H1 (cell line): ENCODE measurements at regions not wholly inside any gene's neighbourhood (a gene's known extent, or its start where the extent isn't known, plus 50 kb on each side); places are given as distances from the start of the nearest gene placed in this dataset.

Experiments
- CTCF ChIA-PET: fragments of 300-600 bp; sonication (Branson Sonifier 250); formaldehyde crosslinking; loops from one replicate; lab custom pipeline; 2021; ENCODE audit not compliant: partially characterized antibody; lab: Charles Lee
- POLR2A ChIA-PET: fragments of 300-600 bp; sonication (Branson Sonifier 250); formaldehyde crosslinking; loops from one replicate; lab custom pipeline; 2021; ENCODE audit warnings: inconsistent platforms; ENCODE audit not compliant: partially characterized antibody; lab: Charles Lee
- DNase-seq, 2 experiments: peaks; one replicate each; pipeline versions ENCODE4 v3.0.0 to v3.0.0-alpha.2; 2010 to 2022; ENCODE audit warnings: low spot score in 2 of 2, low read depth in 1 of 2, mixed read lengths in 1 of 2
- FAIRE-seq: peaks from 2 replicates; lab custom pipeline; 2011; peaks lifted over from hg19 to GRCh38; lab: Jason Lieb, UNC
- H2AFZ ChIP-seq: 2 replicates; pipeline ENCODE4 v1.8.1; 2012; ENCODE audit warnings: low read length, inconsistent platforms
- H2AK5ac ChIP-seq: 2 replicates; pipeline ENCODE4 v1.6.1; 2013; ENCODE audit warnings: low read depth, low read length
- H2BK120ac ChIP-seq: replicated peaks from 2 replicates; pipeline ENCODE3; 2013; ENCODE audit warnings: low read depth, low read length, inconsistent platforms
- H2BK12ac ChIP-seq: 2 replicates; pipeline ENCODE4 v1.6.1; 2013; ENCODE audit warnings: low read depth, low read length
- H2BK15ac ChIP-seq: 2 replicates; pipeline ENCODE4 v1.6.1; 2013; ENCODE audit warnings: low read length
- H2BK20ac ChIP-seq: 2 replicates; pipeline ENCODE4 v1.6.1; 2013; ENCODE audit warnings: low read length
- H2BK5ac ChIP-seq: 2 replicates; pipeline ENCODE4 v1.6.1; 2013; ENCODE audit warnings: low read depth, low read length
- H3K14ac ChIP-seq: 2 replicates; pipeline ENCODE4 v1.6.1; 2013; ENCODE audit warnings: inconsistent platforms; ENCODE audit not compliant: insufficient read length
- H3K18ac ChIP-seq: 2 replicates; pipeline ENCODE4 v1.6.1; 2013; ENCODE audit warnings: low read length; ENCODE audit errors: extremely low read depth
- H3K23ac ChIP-seq: 2 replicates; pipeline ENCODE4 v1.6.1; 2013; ENCODE audit warnings: inconsistent platforms; ENCODE audit not compliant: insufficient read length
- H3K23me2 ChIP-seq: 2 replicates; pipeline ENCODE4 v1.6.1; 2013; ENCODE audit warnings: low read depth, low read length
- H3K27ac ChIP-seq: 2 replicates; pipeline ENCODE4 v1.6.1; 2011; ENCODE audit warnings: low read depth, low read length, inconsistent platforms
- H3K27me3 ChIP-seq, 4 experiments: replicated peaks in 1 of 4; 1 replicate in 1 of 4; 2 replicates in 3 of 4; pipeline versions ENCODE4 v1.6.1 to v1.8.1; 2011 to 2013; ENCODE audit warnings: low read length in 3 of 4, mild to moderate bottlenecking in 3 of 4, inconsistent platforms in 2 of 4, mixed read lengths in 2 of 4, moderate library complexity in 1 of 4; ENCODE audit not compliant: control insufficient read depth in 3 of 4, insufficient read depth in 3 of 4; ENCODE audit errors: extremely low read depth in 1 of 4
- H3K36me3 ChIP-seq, 4 experiments: 2 replicates each; pipeline versions ENCODE4 v1.6.1 to v1.8.1; 2011 to 2013; ENCODE audit warnings: mild to moderate bottlenecking in 4 of 4, low read length in 3 of 4, moderate library complexity in 2 of 4, control low read depth in 1 of 4, inconsistent platforms in 1 of 4; ENCODE audit not compliant: insufficient read depth in 4 of 4, control insufficient read depth in 2 of 4
- H3K4ac ChIP-seq: replicated peaks from 2 replicates; pipeline ENCODE3; 2013; ENCODE audit warnings: low read length, low read depth, mixed read lengths, inconsistent platforms; ENCODE audit not compliant: insufficient read length
- H3K4me1 ChIP-seq, 4 experiments: replicated peaks in 1 of 4; 1 replicate in 1 of 4; 2 replicates in 3 of 4; pipeline versions ENCODE4 v1.6.1 to v1.8.1; 2011 to 2013; ENCODE audit warnings: low read length in 3 of 4, inconsistent platforms in 2 of 4, mixed read lengths in 1 of 4; ENCODE audit not compliant: insufficient read depth in 4 of 4, control insufficient read depth in 3 of 4
- H3K4me2 ChIP-seq, 2 experiments: 2 replicates each; pipeline versions ENCODE4 v1.6.1 to v1.8.1; 2011 to 2013; ENCODE audit warnings: low read depth in 2 of 2, low read length in 2 of 2, control low read depth in 1 of 2, inconsistent platforms in 1 of 2, mild to moderate bottlenecking in 1 of 2; ENCODE audit not compliant: insufficient read depth in 1 of 2
- H3K4me3 ChIP-seq, 4 experiments: fragments of 200-600, 300-600 bp in 1 of 4; sonication (generic), shearing (Covaris generic), sonication (Bioruptor Twin) in 1 of 4; 2 replicates each; pipeline versions ENCODE4 v1.5.1 to v1.8.1; 2011 to 2016; ENCODE audit warnings: low read length in 4 of 4, low read depth in 3 of 4, control low read depth in 2 of 4, inconsistent platforms in 2 of 4, mild to moderate bottlenecking in 2 of 4, mixed read lengths in 1 of 4, moderate library complexity in 1 of 4; ENCODE audit not compliant: insufficient read depth in 2 of 4; ENCODE audit errors: extremely low read depth in 1 of 4
- H3K56ac ChIP-seq: replicated peaks from 2 replicates; pipeline ENCODE3; 2013; ENCODE audit warnings: low read depth, mild to moderate bottlenecking, mixed read lengths, low read length, inconsistent platforms; ENCODE audit not compliant: insufficient read length
- H3K79me1 ChIP-seq: 2 replicates; pipeline ENCODE4 v1.6.1; 2013; ENCODE audit warnings: low read depth, low read length, control low read depth
- H3K79me2 ChIP-seq, 2 experiments: 2 replicates each; pipeline versions ENCODE4 v1.6.1 to v1.8.1; 2012 to 2013; ENCODE audit warnings: low read length in 2 of 2, mild to moderate bottlenecking in 2 of 2, inconsistent platforms in 1 of 2; ENCODE audit not compliant: insufficient read depth in 2 of 2, control insufficient read depth in 1 of 2
- H3K9ac ChIP-seq, 4 experiments: replicated peaks in 1 of 4; 1 replicate in 1 of 4; 2 replicates in 3 of 4; pipeline versions ENCODE4 v1.6.1 to v1.8.1; 2011 to 2013; ENCODE audit warnings: low read depth in 3 of 4, low read length in 3 of 4, control low read depth in 2 of 4, mild to moderate bottlenecking in 2 of 4, moderate library complexity in 2 of 4, inconsistent platforms in 1 of 4; ENCODE audit errors: extremely low read depth in 1 of 4
- H3K9me3 ChIP-seq, 2 experiments: 2 replicates each; pipeline versions ENCODE4 v1.6.1 to v1.8.1; 2012 to 2013; ENCODE audit warnings: mild to moderate bottlenecking in 2 of 2, moderate library complexity in 2 of 2, control low read depth in 1 of 2, inconsistent platforms in 1 of 2, low read depth in 1 of 2, low read length in 1 of 2, mixed read lengths in 1 of 2; ENCODE audit not compliant: insufficient read depth in 2 of 2
- H4K20me1 ChIP-seq, 2 experiments: replicated peaks in 1 of 2; 2 replicates each; pipeline versions ENCODE3 to v1.8.1; 2011 to 2013; ENCODE audit warnings: inconsistent platforms in 2 of 2, low read length in 2 of 2, mild to moderate bottlenecking in 1 of 2; ENCODE audit not compliant: insufficient read depth in 2 of 2, control insufficient read depth in 1 of 2
- H4K5ac ChIP-seq: 2 replicates; pipeline ENCODE4 v1.6.1; 2013; ENCODE audit warnings: low read length, low read depth, mixed read lengths, inconsistent platforms; ENCODE audit not compliant: insufficient read length
- H4K8ac ChIP-seq: 2 replicates; pipeline ENCODE4 v1.8.0; 2013; ENCODE audit warnings: mild to moderate bottlenecking, moderate library complexity, low read length, inconsistent platforms; ENCODE audit not compliant: insufficient read depth; ENCODE audit errors: extremely low read depth
- H4K91ac ChIP-seq: replicated peaks from 2 replicates; pipeline ENCODE3; 2013; ENCODE audit warnings: low read length, mixed read lengths, inconsistent platforms; ENCODE audit not compliant: insufficient read length
- CBX8 ChIP-seq: fragments of 300-800, 300-1000 bp; sonication (generic); IDR thresholded peaks from 2 replicates; pipeline ENCODE4 v1.7.1; 2016; ENCODE audit warnings: low read depth, low read length, borderline replicate concordance
- WGBS, 2 experiments: shearing (Covaris generic) in 1 of 2; methylation state at CpG; one replicate each; pipeline versions ENCODE4 v1.1.6 to v1.1.7; 2013 to 2015; ENCODE audit warnings: low lambda C conversion rate in 2 of 2, mixed read lengths in 2 of 2, inconsistent platforms in 1 of 2, low coverage in 1 of 2, missing lambda C conversion rate in 1 of 2; ENCODE audit not compliant: insufficient replicate concordance in 2 of 2, insufficient coverage in 1 of 2, insufficient read length in 1 of 2; ENCODE audit errors: extremely low coverage in 1 of 2, missing lambda C conversion rate in 1 of 2; 5-methylcytosine and 5-hydroxymethylcytosine counted together

GRCh38 chr18:64379662-64380061 lies 230.8 kb upstream of the LINC00305 start:
- no peak overlapping the region for H2BK20ac ChIP-seq
- ChIA-PET POLR2A (no interaction called here), CTCF (no interaction called here)
- no peak overlapping the region for H2BK120ac ChIP-seq
- H3K4me2 ChIP-seq = no peak overlapping the region
- H3K36me3 ChIP-seq = no peaks in the 10 kb centered on the region
- H2BK15ac ChIP-seq = no peak overlapping the region
- H3K14ac ChIP-seq = no peak overlapping the region
- no peak overlapping the region for H4K91ac ChIP-seq
- no peak overlapping the region for H2AFZ ChIP-seq
- H3K9ac ChIP-seq = no peak overlapping the region
- no peak overlapping the region for H3K56ac ChIP-seq
- H3K4me1 ChIP-seq = no peaks in the 10 kb centered on the region; a peak in 1 of 7 replicates
- no peak overlapping the region for H3K18ac ChIP-seq
- no peak overlapping the region for H4K8ac ChIP-seq
- no peak for TF ChIP-seq CBX8
- no peak overlapping the region for H3K27ac ChIP-seq
- 0 out of 4 replicates have a peak, but pooled peaks cover 0 to 3% of the 10 kb centered on the region in 2 experiments for H3K9me3 ChIP-seq
- FAIRE-seq (no peak), DNase-seq (no peak)
- no peaks in the 10 kb centered on the region for H3K79me2 ChIP-seq
- H3K4ac ChIP-seq = no peak overlapping the region
- no peak overlapping the region for H4K5ac ChIP-seq
- H2AK5ac ChIP-seq = no peak overlapping the region
- H2BK12ac ChIP-seq = no peak overlapping the region
- H3K27me3 ChIP-seq = no peaks in the 10 kb centered on the region
- WGBS, 2 experiments = 100% methylated on average over 1 of the region's 1 CpG; no CpG with 5 or more reads in 1 of the 2 experiments
- no peak overlapping the region for H2BK5ac ChIP-seq
- H4K20me1 ChIP-seq = no peaks in the 10 kb centered on the region
- H3K79me1 ChIP-seq = no peaks in the 10 kb centered on the region
- H3K4me3 ChIP-seq = no peak overlapping the region
- no peak overlapping the region for H3K23ac ChIP-seq
- no peaks in the 10 kb centered on the region for H3K23me2 ChIP-seq
